ENCODE measurements at regions not wholly inside any gene's neighbourhood (a gene's known extent, or its start where the extent isn't known, plus 50 kb on each side); places are given as distances from the start of the nearest gene placed in this dataset.
"Not testable (repeated sequence)": the region's sequence is repeated elsewhere in the genome, so short reads cannot be mapped to it uniquely, and the experiment has no call there.

DNA sequence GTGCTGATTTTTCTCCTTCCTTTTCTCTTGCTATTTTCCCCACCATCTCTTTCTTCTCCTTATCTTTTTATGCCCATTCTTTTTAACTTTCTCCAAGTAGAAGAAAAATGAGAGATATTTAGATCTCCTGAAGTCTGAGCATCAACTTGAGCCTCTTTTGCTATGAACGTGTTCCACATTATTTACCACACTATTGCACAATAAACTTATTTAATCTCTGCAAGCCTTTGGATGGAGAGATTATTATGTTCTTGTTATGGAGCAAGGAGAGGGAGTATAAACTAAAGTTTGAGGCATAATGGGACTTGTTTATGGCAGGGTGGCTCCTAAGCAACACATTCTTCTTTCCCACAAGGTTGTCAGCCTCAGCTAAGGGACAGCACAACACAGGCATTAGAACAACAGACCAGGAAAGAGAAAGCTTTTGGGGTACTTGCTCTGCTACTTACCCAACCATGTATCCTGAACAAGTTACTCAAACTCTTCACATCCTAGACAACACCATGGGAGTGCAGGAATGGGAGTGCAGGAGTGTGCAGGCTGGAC, 365.5 kb upstream of the BOD1L1 start:
- no peaks in the 10 kb centered on the region for H3K36me3 ChIP-seq (ENCODE audit: insufficient read depth, low read length)
- no peak overlapping the region for H2AFZ ChIP-seq (ENCODE audit: low read depth, low read length)
- no peak overlapping the region for H3K4me3 ChIP-seq (ENCODE audit: low read length)
- peaks cover 2% of the 10 kb centered on the region for H3K4me1 ChIP-seq (ENCODE audit: insufficient read depth, low read length)
- no peaks in the 10 kb centered on the region for H3K9me3 ChIP-seq (ENCODE audit: low read length)
- H3K27me3 ChIP-seq (ENCODE audit: insufficient read depth, low read length), result no peaks in the 10 kb centered on the region

- Histone ChIP-seq H3K4me3 (ENCODE audit: low read length) (no peak overlapping the region), H3K36me3 (ENCODE audit: insufficient read depth, low read length) (no peaks in the 10 kb centered on the region), H3K4me1 (ENCODE audit: insufficient read depth, low read length) (peaks cover 2% of the 10 kb centered on the region), H2AFZ (ENCODE audit: low read depth, low read length) (no peak overlapping the region), H3K27me3 (ENCODE audit: insufficient read depth, low read length) (no peaks in the 10 kb centered on the region), H3K9me3 (ENCODE audit: low read length) (no peaks in the 10 kb centered on the region)
Observed at GRCh38 chr4:13994016-13994415, 366.5 kb upstream of the BOD1L1 start.

DNA sequence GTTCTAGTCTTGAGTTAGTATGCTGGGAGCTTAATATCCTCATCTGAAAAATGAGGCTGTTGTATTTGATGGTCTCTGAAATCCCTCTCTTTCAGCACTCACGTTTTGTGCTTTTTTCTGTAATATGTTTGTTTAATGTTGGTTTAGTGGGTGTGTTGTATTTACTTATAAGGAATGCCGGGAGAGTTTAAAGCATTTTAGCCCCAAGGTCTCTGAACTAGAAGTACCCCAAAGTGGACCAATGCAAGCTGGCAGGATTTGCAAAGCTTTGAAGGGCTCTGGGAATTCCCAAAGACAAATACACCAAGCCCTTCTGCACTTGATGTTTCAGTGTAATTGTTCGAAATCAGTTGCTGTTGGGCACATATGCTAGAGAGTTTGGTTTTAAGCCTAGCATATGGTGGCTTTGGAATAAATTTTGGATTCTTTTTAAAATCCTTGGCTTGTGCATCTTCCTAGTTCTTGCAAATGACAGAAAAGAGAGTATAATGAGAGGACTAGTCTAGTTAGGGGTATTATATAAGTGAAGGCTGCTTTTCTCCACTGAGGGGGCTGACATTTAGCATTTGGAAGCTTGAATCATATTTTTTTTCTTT, 371.4 kb upstream of the BOD1L1 start:
- Histone ChIP-seq H3K36me3 (ENCODE audit: insufficient read depth, low read length) (no peaks in the 10 kb centered on the region), H3K9me3 (ENCODE audit: low read length) (peaks cover 6% of the 10 kb centered on the region), H3K27me3 (ENCODE audit: insufficient read depth, low read length) (no peaks in the 10 kb centered on the region), H3K4me3 (ENCODE audit: low read length) (no peak overlapping the region), H2AFZ (ENCODE audit: low read depth, low read length) (no peak overlapping the region), H3K4me1 (ENCODE audit: insufficient read depth, low read length) (no peaks in the 10 kb centered on the region)

DNA sequence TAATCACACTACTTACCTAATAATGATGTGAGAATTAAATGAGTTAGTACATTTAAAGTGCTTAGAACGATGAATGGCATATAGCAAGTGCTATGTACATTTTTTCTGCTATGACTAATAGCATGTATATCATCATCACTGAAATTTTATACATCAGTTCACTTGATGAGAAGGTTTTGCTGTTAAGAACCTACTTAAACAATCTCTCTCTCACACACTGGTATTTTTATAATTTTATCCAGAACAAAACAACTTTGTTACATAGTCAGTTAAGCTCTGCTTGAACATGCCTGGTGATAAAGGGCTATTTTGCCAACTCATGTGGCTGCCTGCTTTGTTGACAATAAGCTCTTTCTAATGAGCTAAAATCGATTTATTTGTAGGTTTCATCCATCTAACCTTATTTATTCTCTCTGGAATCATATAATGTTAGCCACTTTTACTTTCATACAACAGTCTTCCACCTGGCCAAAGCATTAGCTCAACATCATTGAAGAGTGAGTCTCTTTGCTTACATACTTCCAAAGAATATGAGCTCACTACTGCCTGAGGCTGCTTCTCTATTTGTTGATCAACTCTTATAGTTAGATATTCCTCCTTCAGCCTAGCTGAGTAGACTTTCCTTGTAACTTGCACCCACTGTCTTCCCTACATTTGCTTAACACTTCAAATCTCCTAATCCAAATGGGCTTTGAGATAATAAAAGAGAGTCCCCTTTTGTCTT, 372.7 kb upstream of the BOD1L1 start:
- Histone ChIP-seq H3K27me3 (ENCODE audit: insufficient read depth, low read length) (no peaks in the 10 kb centered on the region), H3K4me3 (ENCODE audit: low read length) (no peak overlapping the region), H3K36me3 (ENCODE audit: insufficient read depth, low read length) (no peaks in the 10 kb centered on the region), H2AFZ (ENCODE audit: low read depth, low read length) (no peak overlapping the region), H3K9me3 (ENCODE audit: low read length) (peaks cover 6% of the 10 kb centered on the region), H3K4me1 (ENCODE audit: insufficient read depth, low read length) (no peaks in the 10 kb centered on the region)

GRCh38 chr4:14002331-14002730, 374.8 kb upstream of the BOD1L1 start:
- H3K36me3 ChIP-seq (ENCODE audit: insufficient read depth, low read length); H3K4me1 ChIP-seq (ENCODE audit: insufficient read depth, low read length); H2AFZ ChIP-seq (ENCODE audit: low read depth, low read length); H3K27me3 ChIP-seq (ENCODE audit: insufficient read depth, low read length); H3K9me3 ChIP-seq (ENCODE audit: low read length); H3K4me3 ChIP-seq (ENCODE audit: low read length): not testable (repeated sequence)

DNA sequence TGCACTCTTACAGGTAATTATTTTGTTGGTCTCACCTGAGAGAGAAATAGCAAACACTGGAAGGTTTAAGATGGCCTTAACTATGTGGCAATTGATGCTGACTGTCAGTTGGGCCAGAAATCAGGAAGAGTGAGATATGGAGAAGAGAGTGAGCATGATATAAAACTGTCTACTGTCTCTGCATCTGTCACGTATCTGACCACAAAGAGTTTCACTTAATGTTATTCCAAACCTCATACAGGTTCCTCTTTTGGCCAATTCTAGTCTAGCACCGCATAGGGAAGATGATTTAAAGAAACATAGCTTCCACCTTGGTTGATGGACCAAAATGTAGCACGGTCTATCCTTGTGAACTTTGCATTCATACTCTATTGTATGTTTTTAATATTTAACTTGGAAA, 381.0 kb upstream of the BOD1L1 start:
- Histone ChIP-seq H3K27me3 (ENCODE audit: insufficient read depth, low read length) (no peaks in the 10 kb centered on the region), H3K4me3 (ENCODE audit: low read length) (no peak overlapping the region), H2AFZ (ENCODE audit: low read depth, low read length) (no peak overlapping the region), H3K9me3 (ENCODE audit: low read length) (no peaks in the 10 kb centered on the region), H3K36me3 (ENCODE audit: insufficient read depth, low read length) (no peaks in the 10 kb centered on the region), H3K4me1 (ENCODE audit: insufficient read depth, low read length) (no peaks in the 10 kb centered on the region)

DNA sequence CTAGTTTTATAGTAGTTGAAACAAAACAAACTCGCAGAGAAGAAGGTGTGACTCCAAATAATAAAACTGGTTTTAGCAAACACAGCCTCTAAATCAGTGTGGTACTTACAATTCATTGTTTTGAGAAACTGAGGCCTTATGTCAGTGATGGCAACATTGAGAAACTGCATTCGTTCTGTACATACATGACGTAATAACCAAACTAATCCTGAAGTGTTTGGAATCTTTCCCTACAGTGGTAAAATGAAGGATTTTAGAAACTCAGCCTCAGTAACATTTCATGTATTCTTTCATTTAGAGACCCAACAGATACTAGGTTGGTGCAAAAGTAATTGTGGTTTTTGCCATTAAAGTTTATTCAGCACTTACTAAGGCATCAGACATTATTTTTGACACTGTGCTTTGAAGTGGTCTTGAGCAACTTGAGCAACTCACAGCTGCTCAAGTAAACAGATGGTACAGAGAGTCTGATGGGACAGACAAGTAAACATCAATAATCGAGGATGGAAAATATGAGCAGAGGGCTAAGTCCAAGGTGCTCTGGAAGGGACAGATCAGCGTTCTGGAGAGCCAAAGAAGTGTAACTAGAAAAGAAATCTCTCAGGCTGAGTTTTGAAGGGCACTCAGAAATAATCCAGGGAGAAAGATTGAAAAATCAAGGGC, 390.8 kb upstream of the BOD1L1 start:
- Histone ChIP-seq H3K9me3 (ENCODE audit: low read length) (peaks cover 3% of the 10 kb centered on the region), H3K4me3 (ENCODE audit: low read length) (no peak overlapping the region), H2AFZ (ENCODE audit: low read depth, low read length) (no peak overlapping the region), H3K4me1 (ENCODE audit: insufficient read depth, low read length) (no peaks in the 10 kb centered on the region), H3K36me3 (ENCODE audit: insufficient read depth, low read length) (no peaks in the 10 kb centered on the region), H3K27me3 (ENCODE audit: insufficient read depth, low read length) (no peaks in the 10 kb centered on the region)

DNA sequence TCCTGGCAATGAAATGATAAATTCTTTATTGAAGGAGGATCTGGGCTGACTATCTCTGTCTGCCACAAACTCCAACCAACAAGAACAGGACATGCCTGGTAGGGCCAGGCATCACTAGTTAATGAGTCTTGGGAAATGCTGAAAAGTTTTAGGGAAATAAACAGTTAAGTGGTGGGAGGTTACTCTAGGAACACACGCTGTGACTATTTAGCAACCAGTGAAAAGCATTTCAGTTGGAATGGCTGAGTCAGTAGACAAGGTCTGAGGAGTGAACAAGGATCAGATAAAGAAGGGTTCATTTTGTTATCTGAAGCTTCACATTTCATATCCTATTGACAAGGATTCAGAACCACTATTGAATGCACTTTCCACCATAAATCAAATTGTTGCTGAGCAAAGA, 394.9 kb upstream of the BOD1L1 start:
- no peak overlapping the region for H3K4me3 ChIP-seq (ENCODE audit: low read length)
- H3K9me3 ChIP-seq (ENCODE audit: low read length), result no peaks in the 10 kb centered on the region
- H3K36me3 ChIP-seq (ENCODE audit: insufficient read depth, low read length), result no peaks in the 10 kb centered on the region
- H3K27me3 ChIP-seq (ENCODE audit: insufficient read depth, low read length), result peaks cover 2% of the 10 kb centered on the region
- no peak overlapping the region for H2AFZ ChIP-seq (ENCODE audit: low read depth, low read length)
- no peaks in the 10 kb centered on the region for H3K4me1 ChIP-seq (ENCODE audit: insufficient read depth, low read length)

GRCh38 chr4:14023036-14023435, 395.5 kb upstream of the BOD1L1 start:
- Histone ChIP-seq H3K36me3 (ENCODE audit: insufficient read depth, low read length) (no peaks in the 10 kb centered on the region), H3K9me3 (ENCODE audit: low read length) (no peaks in the 10 kb centered on the region), H2AFZ (ENCODE audit: low read depth, low read length) (no peak overlapping the region), H3K27me3 (ENCODE audit: insufficient read depth, low read length) (peaks cover 2% of the 10 kb centered on the region), H3K4me3 (ENCODE audit: low read length) (no peak overlapping the region), H3K4me1 (ENCODE audit: insufficient read depth, low read length) (no peaks in the 10 kb centered on the region)

GRCh38 chr4:14023896-14024295, 396.4 kb upstream of the BOD1L1 start:
- Histone ChIP-seq H3K9me3 (ENCODE audit: low read length) (no peaks in the 10 kb centered on the region), H3K4me1 (ENCODE audit: insufficient read depth, low read length) (no peaks in the 10 kb centered on the region), H3K36me3 (ENCODE audit: insufficient read depth, low read length) (no peaks in the 10 kb centered on the region), H3K4me3 (ENCODE audit: low read length) (no peak overlapping the region), H2AFZ (ENCODE audit: low read depth, low read length) (no peak overlapping the region), H3K27me3 (ENCODE audit: insufficient read depth, low read length) (peaks cover 2% of the 10 kb centered on the region)

DNA sequence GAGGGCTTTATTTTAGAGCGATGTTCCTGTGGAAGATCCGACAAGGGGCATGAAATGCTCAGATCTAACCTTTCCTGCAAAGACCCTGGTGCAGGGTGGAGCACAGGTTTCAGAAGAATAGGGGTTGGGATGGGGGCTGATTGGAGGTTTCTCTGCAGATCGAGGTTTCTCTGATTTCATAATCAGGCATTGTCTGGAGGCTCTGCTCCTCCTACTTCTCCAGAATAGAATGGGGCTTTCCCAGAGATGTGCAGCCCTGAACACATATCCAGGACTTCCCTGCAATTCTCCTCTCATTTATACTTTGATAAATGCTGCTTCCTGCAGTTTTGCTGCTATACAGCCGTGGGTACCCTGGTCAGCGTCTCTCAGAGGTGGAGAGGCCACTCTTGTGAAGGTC, 397.6 kb upstream of the BOD1L1 start:
- Histone ChIP-seq H2AFZ (ENCODE audit: low read depth, low read length) (no peak overlapping the region), H3K9me3 (ENCODE audit: low read length) (no peaks in the 10 kb centered on the region), H3K36me3 (ENCODE audit: insufficient read depth, low read length) (no peaks in the 10 kb centered on the region), H3K27me3 (ENCODE audit: insufficient read depth, low read length) (peaks cover 2% of the 10 kb centered on the region), H3K4me3 (ENCODE audit: low read length) (no peak overlapping the region), H3K4me1 (ENCODE audit: insufficient read depth, low read length) (no peaks in the 10 kb centered on the region)

DNA sequence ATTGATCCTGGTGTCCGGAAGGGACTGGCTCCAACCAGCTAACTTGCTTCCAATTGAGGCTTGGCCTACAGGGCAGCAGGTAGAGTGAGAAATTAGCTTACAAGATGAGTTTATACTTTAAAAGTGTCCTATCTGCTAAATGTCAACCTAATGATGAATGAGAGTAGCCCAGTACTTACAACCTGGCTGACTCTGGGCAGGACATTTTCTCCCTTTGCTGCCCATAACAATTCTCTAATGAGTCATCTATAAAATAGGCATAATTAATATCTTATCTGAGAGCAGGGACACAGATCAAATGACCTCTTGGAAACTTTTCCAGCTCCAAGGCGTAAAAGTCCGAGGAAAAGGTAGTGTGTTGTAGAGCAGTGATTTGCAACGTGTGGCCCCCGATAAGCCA, 398.4 kb upstream of the BOD1L1 start:
- Histone ChIP-seq H3K4me1 (ENCODE audit: insufficient read depth, low read length) (no peaks in the 10 kb centered on the region), H2AFZ (ENCODE audit: low read depth, low read length) (no peak overlapping the region), H3K9me3 (ENCODE audit: low read length) (no peaks in the 10 kb centered on the region), H3K4me3 (ENCODE audit: low read length) (no peak overlapping the region), H3K36me3 (ENCODE audit: insufficient read depth, low read length) (no peaks in the 10 kb centered on the region), H3K27me3 (ENCODE audit: insufficient read depth, low read length) (peaks cover 2% of the 10 kb centered on the region)

DNA sequence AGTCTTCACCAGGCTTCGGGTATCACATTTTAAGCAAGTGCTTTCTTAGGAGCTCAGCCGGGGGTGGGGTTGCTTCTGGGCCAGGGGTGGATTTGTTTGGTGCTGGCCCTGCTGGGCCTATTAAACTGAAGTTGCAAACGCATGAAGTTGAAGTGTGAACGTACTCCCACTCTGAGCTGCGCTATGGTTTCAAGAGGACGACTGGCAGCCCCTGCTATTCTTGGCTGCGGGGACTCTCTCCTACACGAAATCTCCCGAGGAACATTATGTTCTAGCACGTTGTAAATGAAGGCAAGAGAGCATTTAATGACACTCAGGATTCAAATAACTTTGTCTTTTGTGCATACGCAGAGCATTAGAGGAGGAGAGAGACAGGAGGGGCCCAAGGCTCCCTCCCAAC, 401.3 kb upstream of the BOD1L1 start:
- H3K36me3 ChIP-seq (ENCODE audit: insufficient read depth, low read length), result no peaks in the 10 kb centered on the region
- H3K4me1 ChIP-seq (ENCODE audit: insufficient read depth, low read length), result no peaks in the 10 kb centered on the region
- H3K27me3 ChIP-seq (ENCODE audit: insufficient read depth, low read length), result peaks cover 2% of the 10 kb centered on the region
- H3K9me3 ChIP-seq (ENCODE audit: low read length), result no peaks in the 10 kb centered on the region
- H3K4me3 ChIP-seq (ENCODE audit: low read length), result no peak overlapping the region
- H2AFZ ChIP-seq (ENCODE audit: low read depth, low read length), result no peak overlapping the region

Data from neuron (in vitro differentiated cells).